GM18502 (cell line): ENCODE measurements at regions not wholly inside any gene's neighbourhood (a gene's known extent, or its start where the extent isn't known, plus 50 kb on each side); places are given as distances from the start of the nearest gene placed in this dataset.
"Not testable (repeated sequence)": the region's sequence is repeated elsewhere in the genome, so short reads cannot be mapped to it uniquely, and the experiment has no call there.

Source experiments
- ATAC-seq: cut with Tn5 transposase; IDR thresholded peaks from one replicate; pipeline ENCODE4 v1.9.1; 2021; ENCODE audit warnings: mild to moderate bottlenecking; ENCODE audit not compliant: unreplicated experiment, poor library complexity

GRCh38 chr7:119879835-119880234 lies 393.1 kb upstream of the KCND2 start:
- ATAC-seq: no peak

GRCh38 chr7:119886007-119886406 lies 387.0 kb upstream of the KCND2 start:
- ATAC-seq: no peak

- ATAC-seq: not testable (repeated sequence)
Measured at GRCh38 chr7:119886525-119886924, 386.4 kb upstream of the KCND2 start.

GRCh38 chr7:119888251-119888650 lies 384.7 kb upstream of the KCND2 start:
- no peak for ATAC-seq

DNA sequence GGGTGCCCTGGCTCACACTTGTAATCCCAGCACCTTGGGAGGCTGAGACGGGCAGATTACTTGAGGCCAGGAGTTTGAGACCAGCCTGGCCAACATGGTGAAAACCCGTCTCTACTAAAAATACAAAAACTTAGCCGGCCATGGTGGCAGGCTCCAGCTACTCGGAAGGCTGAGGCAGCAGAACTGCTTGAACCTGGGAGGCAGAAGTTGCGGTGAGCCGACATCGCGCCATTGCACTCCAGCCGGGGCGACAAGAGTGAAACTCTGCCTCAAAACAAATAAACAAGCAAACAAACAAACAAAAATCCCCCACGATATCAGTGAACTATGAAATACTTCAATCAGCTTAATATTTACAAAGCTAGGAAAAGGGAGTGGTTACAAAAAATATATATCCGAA lies 382.3 kb upstream of the KCND2 start:
- no peak for ATAC-seq

- no peak for ATAC-seq
Measured at GRCh38 chr7:119895320-119895719, 377.7 kb upstream of the KCND2 start.

DNA sequence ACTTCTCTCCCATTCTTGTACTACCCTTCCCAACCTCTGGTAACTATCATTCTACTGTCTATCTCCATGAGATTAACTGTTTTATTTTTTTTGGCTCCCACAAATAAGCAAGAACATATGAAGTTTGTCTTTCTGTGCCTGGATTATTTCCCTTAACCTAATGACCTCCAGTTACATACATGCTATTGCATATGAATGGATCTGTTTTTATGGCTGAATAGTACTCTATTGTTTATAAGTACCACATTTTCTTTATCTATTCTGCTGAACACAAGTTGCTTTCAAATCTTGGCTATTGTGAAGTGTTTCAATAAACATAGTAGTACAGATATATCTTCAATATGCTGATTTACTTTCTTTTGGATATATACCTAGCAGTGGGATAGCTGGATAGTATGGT lies 376.6 kb upstream of the KCND2 start:
- no peak for ATAC-seq

DNA sequence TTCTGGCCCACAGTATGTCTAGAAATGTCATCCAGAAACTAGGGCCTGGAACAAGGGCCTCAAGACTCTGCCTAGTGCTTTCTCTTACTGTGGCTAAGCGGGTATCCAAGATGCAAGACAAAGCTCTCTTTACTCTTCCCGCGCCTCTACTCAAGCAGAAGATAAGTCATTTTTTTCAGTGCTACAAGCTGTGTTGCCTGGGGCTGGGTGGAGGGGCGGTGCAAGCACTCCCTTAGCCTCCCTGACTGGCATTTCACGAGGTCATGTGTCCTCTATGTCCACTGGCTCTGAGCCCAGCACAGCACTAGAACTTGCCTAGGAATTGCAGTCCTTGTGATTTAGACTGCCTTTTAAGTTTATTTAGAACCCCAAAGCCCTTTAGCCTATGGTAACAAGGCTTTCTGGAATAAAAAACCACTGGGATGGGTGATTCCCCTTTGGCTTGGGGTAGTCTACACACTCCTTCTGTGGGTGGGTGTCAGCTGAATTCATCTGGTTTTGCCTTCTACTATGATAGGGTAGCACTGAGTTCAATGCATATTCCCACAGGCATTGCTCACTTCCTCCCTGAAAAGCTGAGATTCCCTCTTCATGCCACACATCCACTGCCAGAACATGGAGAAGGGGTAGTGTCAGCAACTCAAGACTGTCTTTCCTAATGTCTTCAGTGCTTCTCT lies 371.8 kb upstream of the KCND2 start:
- ATAC-seq: no peak

- no peak for ATAC-seq
Measured at GRCh38 chr7:119903085-119903484, 369.9 kb upstream of the KCND2 start.

- no peak for ATAC-seq
Measured at GRCh38 chr7:119905495-119905894, 367.5 kb upstream of the KCND2 start.

- ATAC-seq: no peak
Measured at GRCh38 chr7:119908948-119909347, 364.0 kb upstream of the KCND2 start.

DNA sequence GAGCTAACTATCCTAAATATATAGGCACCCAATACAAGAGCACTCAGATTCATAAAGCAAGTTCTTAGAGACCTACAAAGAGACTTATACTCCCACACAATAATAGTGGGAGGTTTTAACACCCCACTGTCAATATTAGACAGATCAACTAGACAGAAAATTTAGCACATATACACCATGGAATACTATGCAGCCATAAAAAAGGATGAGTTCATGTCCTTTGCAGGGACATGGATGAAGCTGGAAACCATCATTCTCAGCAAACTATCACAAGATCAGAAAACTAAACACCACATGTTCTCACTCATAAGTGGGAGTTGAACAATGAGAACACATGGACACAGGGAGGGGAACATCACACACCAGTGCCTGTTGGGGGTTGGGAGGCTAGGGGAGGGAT lies 358.9 kb upstream of the KCND2 start:
- not testable (repeated sequence) for ATAC-seq

GRCh38 chr7:119916501-119916900 lies 356.5 kb upstream of the KCND2 start:
- ATAC-seq: no peak

DNA sequence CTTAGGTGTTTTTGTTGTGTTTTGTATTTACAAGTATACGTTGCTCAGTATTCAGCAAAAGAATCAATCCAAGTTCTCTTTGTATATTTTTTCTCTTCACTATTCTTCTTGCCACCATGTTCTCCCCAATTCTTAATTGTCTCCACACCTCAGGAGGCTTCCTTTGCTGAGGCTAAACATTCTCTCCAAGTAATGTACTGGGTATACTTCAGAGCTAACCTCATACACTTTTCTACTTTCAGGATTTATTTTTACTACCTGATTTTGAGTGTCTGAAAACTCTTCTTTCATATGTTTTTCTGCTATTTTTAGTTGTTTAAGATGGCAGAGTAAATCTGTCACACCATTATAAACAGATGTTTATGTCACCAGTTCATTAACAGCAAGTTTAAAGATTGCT lies 354.8 kb upstream of the KCND2 start:
- ATAC-seq: no peak

DNA sequence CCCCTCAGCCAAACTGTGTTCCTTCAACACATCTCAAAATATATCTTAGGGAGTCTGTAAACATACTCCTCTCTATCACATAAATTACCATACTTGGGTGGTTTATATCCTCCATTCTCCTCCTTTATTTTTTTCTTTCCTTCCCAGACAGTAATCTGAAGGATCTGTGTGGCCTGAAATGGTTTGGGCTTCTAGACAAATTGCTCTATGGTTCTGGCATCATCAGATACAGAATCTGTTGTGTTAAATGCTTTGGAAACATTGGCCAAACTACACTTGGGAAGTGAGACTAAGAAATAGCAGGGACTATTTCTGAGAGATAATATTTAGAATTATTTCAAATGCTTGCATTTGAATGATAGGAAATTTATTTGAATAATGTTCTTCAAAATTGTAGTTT lies 353.0 kb upstream of the KCND2 start:
- no peak for ATAC-seq

- ATAC-seq: no peak
Measured at GRCh38 chr7:119925581-119926289, 347.2 kb upstream of the KCND2 start.

DNA sequence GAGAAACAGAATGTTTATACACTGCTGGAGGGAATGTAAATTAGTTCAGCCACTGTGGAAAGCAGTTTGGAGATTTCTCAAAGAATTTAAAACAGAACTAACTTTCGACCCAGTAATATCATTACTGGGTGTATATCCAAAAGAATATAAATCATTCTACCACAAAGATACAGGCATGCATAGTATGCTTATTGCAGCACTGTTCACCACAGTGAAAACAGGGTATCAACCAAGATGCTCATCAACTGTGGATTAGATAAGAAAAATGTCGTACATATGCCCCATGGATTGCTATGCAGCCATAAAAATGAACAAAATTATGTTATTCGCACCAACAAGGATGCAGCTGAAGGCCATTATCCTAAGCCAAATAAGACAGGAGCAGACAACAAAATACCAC lies 343.1 kb upstream of the KCND2 start:
- ATAC-seq: no peak

GRCh38 chr7:119931230-119931824 lies 341.6 kb upstream of the KCND2 start:
- ATAC-seq: no peak

DNA sequence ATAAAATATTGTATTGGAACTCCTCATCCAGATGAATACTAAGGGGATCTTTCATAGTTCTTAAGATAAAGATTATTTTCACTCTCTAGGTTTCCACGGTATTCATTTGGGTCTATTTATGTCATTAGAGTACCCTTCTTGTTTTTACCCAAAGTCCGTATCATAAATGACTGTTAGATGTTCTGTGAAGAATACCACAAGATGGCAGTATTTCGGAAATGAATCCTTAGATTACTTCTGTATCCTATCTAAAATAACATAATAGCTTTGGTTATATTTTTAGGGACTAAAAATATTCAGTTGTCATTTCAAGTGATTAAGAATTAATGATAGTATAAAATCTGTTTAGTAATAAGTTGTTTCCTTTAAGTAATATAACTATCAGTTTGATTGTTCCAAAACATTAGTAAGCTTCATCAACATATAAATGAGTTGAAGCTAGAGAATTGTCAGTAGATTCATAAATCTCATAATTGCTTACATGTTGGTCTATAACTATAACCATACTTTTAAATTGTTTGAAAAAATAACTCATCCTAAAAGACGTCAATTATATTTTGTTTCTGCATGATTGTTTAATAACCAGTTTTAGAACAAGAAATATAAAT lies 337.5 kb upstream of the KCND2 start:
- ATAC-seq: peak; percentile 84

DNA sequence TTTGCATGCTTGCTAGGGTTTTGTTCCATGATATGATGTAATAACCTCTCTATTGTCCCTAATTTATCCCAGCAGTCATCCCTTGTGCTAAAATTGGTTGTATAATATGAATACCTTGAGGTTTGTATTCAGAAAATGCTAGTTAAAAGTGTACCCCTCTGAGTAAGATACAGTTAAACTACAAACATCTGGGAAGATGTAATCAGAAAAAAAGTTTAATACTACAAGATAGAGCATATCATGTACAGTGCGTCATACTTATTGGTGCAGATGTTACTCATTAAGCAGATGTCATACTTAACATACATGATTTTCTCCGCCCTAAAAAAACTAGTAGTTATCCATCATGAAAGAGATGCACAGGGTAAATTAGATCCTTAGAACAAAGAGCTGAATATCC lies 336.1 kb upstream of the KCND2 start:
- ATAC-seq: no peak

GRCh38 chr7:119937745-119938144 lies 335.2 kb upstream of the KCND2 start:
- ATAC-seq: no peak
